ENCODE measurements at regions not wholly inside any gene's neighbourhood (a gene's known extent, or its start where the extent isn't known, plus 50 kb on each side); places are given as distances from the start of the nearest gene placed in this dataset.

DNA sequence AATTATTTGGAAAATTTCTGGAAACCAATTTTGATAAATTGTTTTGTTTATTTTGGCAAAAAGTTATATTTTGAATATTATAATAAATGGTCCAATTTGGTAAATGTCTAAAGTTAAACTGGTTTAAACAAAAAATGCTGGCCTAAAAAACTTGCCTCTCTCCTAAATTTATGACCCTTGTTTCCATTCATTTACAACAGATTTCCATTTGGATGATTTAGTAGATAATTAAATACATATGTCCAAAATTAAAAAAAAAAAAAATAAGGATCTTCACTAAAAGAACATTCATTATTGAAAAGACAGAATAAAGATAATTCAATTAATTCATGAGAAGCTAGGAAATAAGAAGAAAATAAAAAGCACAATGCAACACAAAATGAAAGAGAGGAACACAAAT, 449.5 kb downstream of the SPRY1 start:
- H3K27ac ChIP-seq, result no peak overlapping the region
- ATAC-seq, result no peak

DNA sequence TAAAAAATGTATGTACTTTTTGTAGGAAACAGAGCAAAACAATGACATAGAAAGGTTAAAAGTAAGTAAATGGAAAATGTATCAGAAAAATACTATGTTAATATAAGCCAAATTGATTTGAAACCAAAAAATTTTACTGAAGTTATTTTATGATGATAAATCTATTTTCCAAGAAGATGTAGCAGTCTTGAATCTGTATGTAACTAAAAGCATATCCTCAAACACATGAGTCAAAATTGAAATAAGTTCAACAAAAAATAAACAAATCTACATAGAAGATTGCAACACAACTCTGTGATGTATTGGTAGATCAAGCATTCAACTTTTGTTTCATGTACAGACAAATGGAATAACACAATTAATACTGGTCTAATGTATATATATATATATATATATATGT, 450.0 kb downstream of the SPRY1 start:
- TF ChIP-seq, protein P1, sequence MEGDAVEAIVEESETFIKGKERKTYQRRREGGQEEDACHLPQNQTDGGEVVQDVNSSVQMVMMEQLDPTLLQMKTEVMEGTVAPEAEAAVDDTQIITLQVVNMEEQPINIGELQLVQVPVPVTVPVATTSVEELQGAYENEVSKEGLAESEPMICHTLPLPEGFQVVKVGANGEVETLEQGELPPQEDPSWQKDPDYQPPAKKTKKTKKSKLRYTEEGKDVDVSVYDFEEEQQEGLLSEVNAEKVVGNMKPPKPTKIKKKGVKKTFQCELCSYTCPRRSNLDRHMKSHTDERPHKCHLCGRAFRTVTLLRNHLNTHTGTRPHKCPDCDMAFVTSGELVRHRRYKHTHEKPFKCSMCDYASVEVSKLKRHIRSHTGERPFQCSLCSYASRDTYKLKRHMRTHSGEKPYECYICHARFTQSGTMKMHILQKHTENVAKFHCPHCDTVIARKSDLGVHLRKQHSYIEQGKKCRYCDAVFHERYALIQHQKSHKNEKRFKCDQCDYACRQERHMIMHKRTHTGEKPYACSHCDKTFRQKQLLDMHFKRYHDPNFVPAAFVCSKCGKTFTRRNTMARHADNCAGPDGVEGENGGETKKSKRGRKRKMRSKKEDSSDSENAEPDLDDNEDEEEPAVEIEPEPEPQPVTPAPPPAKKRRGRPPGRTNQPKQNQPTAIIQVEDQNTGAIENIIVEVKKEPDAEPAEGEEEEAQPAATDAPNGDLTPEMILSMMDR (IDR thresholded peaks at IDR 0.05), result no peak
- Histone ChIP-seq H3K4me1 (no peaks in the 10 kb centered on the region), H3K36me3 (no peaks in the 10 kb centered on the region), H3K4me3 (no peak overlapping the region), H3K9me3 (no peaks in the 10 kb centered on the region), H3K27me3 (ENCODE audit: low read depth) (no peaks in the 10 kb centered on the region), H3K27ac (no peak overlapping the region)
- intact Hi-C loops (cut with DNase I), result no loop called here
- DNase-seq, result no peak
- no peak for ATAC-seq

More for the DNA sequence above, 449.5 kb downstream of the SPRY1 start:
- Histone ChIP-seq H3K27me3 (ENCODE audit: low read depth) (no peaks in the 10 kb centered on the region), H3K4me3 (no peak overlapping the region), H3K36me3 (no peaks in the 10 kb centered on the region), H3K9me3 (no peaks in the 10 kb centered on the region), H3K4me1 (no peaks in the 10 kb centered on the region)
- DNase-seq, result no peak
- TF ChIP-seq, protein P1 (IDR thresholded peaks at IDR 0.05), result no peak
- intact Hi-C loops (cut with DNase I), result no loop called here

- intact Hi-C loops (cut with DNase I), result no loop called here
- no peak for DNase-seq
Measured at GRCh38 chr4:123848606-123849005, 452.0 kb downstream of the SPRY1 start.

GRCh38 chr4:123849495-123849894, 452.9 kb downstream of the SPRY1 start:
- H3K27me3 ChIP-seq (ENCODE audit: low read depth), result no peaks in the 10 kb centered on the region
- ATAC-seq (no peak), DNase-seq (no peak)
- TF ChIP-seq, protein P1 (IDR thresholded peaks at IDR 0.05), result no peak
- H3K9me3 ChIP-seq, result no peaks in the 10 kb centered on the region
- intact Hi-C loops (cut with DNase I), result no loop called here
- no peaks in the 10 kb centered on the region for H3K4me1 ChIP-seq
- H3K36me3 ChIP-seq, result no peaks in the 10 kb centered on the region
- no peak overlapping the region for H3K27ac ChIP-seq
- no peak overlapping the region for H3K4me3 ChIP-seq

More at GRCh38 chr4:123848606-123849005, 452.0 kb downstream of the SPRY1 start:
- Histone ChIP-seq H3K4me1 (no peaks in the 10 kb centered on the region), H3K36me3 (no peaks in the 10 kb centered on the region), H3K27me3 (ENCODE audit: low read depth) (no peaks in the 10 kb centered on the region), H3K27ac (no peak overlapping the region), H3K4me3 (no peak overlapping the region), H3K9me3 (no peaks in the 10 kb centered on the region)
- no peak for ATAC-seq
- TF ChIP-seq, protein P1 (IDR thresholded peaks at IDR 0.05), result no peak

DNA sequence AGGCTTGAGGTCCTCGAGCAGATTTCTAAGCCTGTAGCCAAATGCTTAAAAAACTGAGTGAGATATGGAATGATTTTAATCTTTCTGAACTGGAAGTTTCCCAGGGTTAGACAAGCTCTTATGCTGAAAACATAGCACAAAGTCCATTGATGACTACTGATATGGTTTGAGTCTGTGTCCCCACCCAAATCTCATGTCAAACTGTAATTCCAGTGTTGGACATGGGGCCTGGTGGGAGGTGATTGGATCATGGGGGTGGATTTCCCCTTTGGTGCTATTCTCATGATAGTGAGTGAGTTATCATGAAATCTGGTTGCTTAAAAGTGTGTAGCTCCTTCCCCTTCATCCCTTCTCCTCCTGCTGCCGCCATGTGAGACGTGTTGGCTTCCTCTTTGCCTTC, 454.9 kb downstream of the SPRY1 start:
- ATAC-seq (no peak), DNase-seq (no peak)
- no peak overlapping the region for H3K27ac ChIP-seq
- no peaks in the 10 kb centered on the region for H3K36me3 ChIP-seq
- no peaks in the 10 kb centered on the region for H3K9me3 ChIP-seq
- no peaks in the 10 kb centered on the region for H3K27me3 ChIP-seq (ENCODE audit: low read depth)
- TF ChIP-seq, protein P1 (IDR thresholded peaks at IDR 0.05), result no peak
- no peaks in the 10 kb centered on the region for H3K4me1 ChIP-seq
- intact Hi-C loops (cut with DNase I), result no loop called here
- no peak overlapping the region for H3K4me3 ChIP-seq

- DNase-seq, result no peak
- intact Hi-C loops (cut with DNase I), result no loop called here
- Histone ChIP-seq H3K4me3 (no peak overlapping the region), H3K36me3 (no peaks in the 10 kb centered on the region), H3K4me1 (peaks cover 10% of the 10 kb centered on the region), H3K27ac (no peak overlapping the region), H3K27me3 (ENCODE audit: low read depth) (no peaks in the 10 kb centered on the region), H3K9me3 (no peaks in the 10 kb centered on the region)
- no peak for ATAC-seq
- TF ChIP-seq, protein P1 (IDR thresholded peaks at IDR 0.05), result no peak
Measured at GRCh38 chr4:123853651-123854050, 457.1 kb downstream of the SPRY1 start.

Data from lower lobe of right lung (tissue), 2 donors.